ENCODE measurements at regions not wholly inside any gene's neighbourhood (a gene's known extent, or its start where the extent isn't known, plus 50 kb on each side); places are given as distances from the start of the nearest gene placed in this dataset.

- WGBS (ENCODE audit: insufficient coverage) = 73% methylated on average over 1 of the region's 1 CpG
- CTCF ChIA-PET = no interaction called here
- intact Hi-C loops (cut with micrococcal nuclease) = no loop called here
These were observed 244.1 kb upstream of the PODXL start for GRCh38 chr7:131800531-131800930.

GRCh38 chr7:131800008-131800407 is 243.6 kb upstream of the PODXL start:
- no peak overlapping the region for H3K4me3 Mint-ChIP-seq
- no peak overlapping the region for H3K4me2 ChIP-seq (replicated peaks; ENCODE audit: low read depth, low read length, poor library complexity, severe bottlenecking)
- TF ChIP-seq CTCF (IDR thresholded peaks at IDR 0.05) (no peak), EZH2 (IDR thresholded peaks at IDR 0.05; ENCODE audit: borderline replicate concordance, insufficient read depth, low read depth, low read length, poor library complexity, severe bottlenecking) (no peak)
- ChIA-PET POLR2A (no interaction called here), CTCF (no interaction called here)
- no peak overlapping the region for H3K27ac Mint-ChIP-seq
- no peak overlapping the region for H2AFZ ChIP-seq (ENCODE audit: insufficient read depth, low read depth, low read length, poor library complexity, severe bottlenecking)
- peaks cover 11% of the 10 kb centered on the region for H3K27me3 Mint-ChIP-seq
- H3K27ac ChIP-seq (ENCODE audit: low read length in 2 of 2) = no peak overlapping the region
- no peaks in the 10 kb centered on the region for H3K9me3 Mint-ChIP-seq (ENCODE audit: insufficient read depth)
- H3K27me3 ChIP-seq (replicated peaks in 1 of 4; ENCODE audit: control extremely low read depth in 1 of 4, control insufficient read depth in 3 of 4, insufficient read depth in 4 of 4, low read length in 3 of 4) = no peaks in the 10 kb centered on the region
- H3K4me3 ChIP-seq (ENCODE audit: control extremely low read depth in 1 of 5, extremely low read depth in 1 of 5, insufficient read depth in 1 of 5, low read depth in 2 of 5, low read length in 4 of 5) = no peak overlapping the region
- H4K20me1 ChIP-seq (ENCODE audit: control insufficient read depth, insufficient read depth, low read length, poor library complexity, severe bottlenecking) = no peaks in the 10 kb centered on the region
- no peaks in the 10 kb centered on the region for H3K4me1 ChIP-seq (ENCODE audit: control insufficient read depth in 2 of 2, insufficient read depth in 2 of 2, low read length in 2 of 2)
- WGBS (ENCODE audit: insufficient coverage) = 84% methylated on average over 6 of the region's 6 CpGs
- H3K36me3 ChIP-seq (replicated peaks in 1 of 2; ENCODE audit: control extremely low read depth in 1 of 2, control insufficient read depth in 1 of 2, extremely low read depth in 1 of 2, insufficient read depth in 2 of 2, low read length in 1 of 2) = no peaks in the 10 kb centered on the region
- H3K9ac ChIP-seq (ENCODE audit: low read length) = no peak overlapping the region
- no peaks in the 10 kb centered on the region for H3K79me2 ChIP-seq (ENCODE audit: control insufficient read depth, insufficient read depth, low read length)
- peaks cover 0 to 3% (median 0%) of the 10 kb centered on the region in 3 donors for H3K9me3 ChIP-seq (ENCODE audit: control extremely low read depth in 1 of 3, control insufficient read depth in 2 of 3, insufficient read depth in 1 of 3, low read length in 2 of 3)
- ATAC-seq (ENCODE audit: low read depth) = no peak
- intact Hi-C loops (cut with micrococcal nuclease) = no loop called here
- H3K4me1 Mint-ChIP-seq = no peaks in the 10 kb centered on the region
- no peak for DNase-seq

More at GRCh38 chr7:131800531-131800930, 244.1 kb upstream of the PODXL start:
- H3K27me3 Mint-ChIP-seq = peaks cover 6% of the 10 kb centered on the region
- no peaks in the 10 kb centered on the region for H3K4me1 ChIP-seq (ENCODE audit: control insufficient read depth in 2 of 2, insufficient read depth in 2 of 2, low read length in 2 of 2)
- no peaks in the 10 kb centered on the region for H3K9me3 Mint-ChIP-seq (ENCODE audit: insufficient read depth)
- H3K4me2 ChIP-seq (replicated peaks; ENCODE audit: low read depth, low read length, poor library complexity, severe bottlenecking) = no peak overlapping the region
- H3K27ac Mint-ChIP-seq = no peak overlapping the region
- no peak overlapping the region for H3K9ac ChIP-seq (ENCODE audit: low read length)
- TF ChIP-seq CTCF (IDR thresholded peaks at IDR 0.05) (no peak), EZH2 (IDR thresholded peaks at IDR 0.05; ENCODE audit: borderline replicate concordance, insufficient read depth, low read depth, low read length, poor library complexity, severe bottlenecking) (no peak)
- DNase-seq (no peak), ATAC-seq (ENCODE audit: low read depth) (no peak)
- H3K4me1 Mint-ChIP-seq = no peaks in the 10 kb centered on the region
- no peak overlapping the region for H2AFZ ChIP-seq (ENCODE audit: insufficient read depth, low read depth, low read length, poor library complexity, severe bottlenecking)
- H3K79me2 ChIP-seq (ENCODE audit: control insufficient read depth, insufficient read depth, low read length) = no peaks in the 10 kb centered on the region
- POLR2A ChIA-PET = no interaction called here
- no peak overlapping the region for H3K27ac ChIP-seq (ENCODE audit: low read length in 2 of 2)
- H3K27me3 ChIP-seq (replicated peaks in 1 of 4; ENCODE audit: control extremely low read depth in 1 of 4, control insufficient read depth in 3 of 4, insufficient read depth in 4 of 4, low read length in 3 of 4) = no peaks in the 10 kb centered on the region
- no peak overlapping the region for H3K4me3 ChIP-seq (ENCODE audit: control extremely low read depth in 1 of 5, extremely low read depth in 1 of 5, insufficient read depth in 1 of 5, low read depth in 2 of 5, low read length in 4 of 5)
- H3K9me3 ChIP-seq (ENCODE audit: control extremely low read depth in 1 of 3, control insufficient read depth in 2 of 3, insufficient read depth in 1 of 3, low read length in 2 of 3) = peaks cover 0 to 3% (median 0%) of the 10 kb centered on the region in 3 donors
- H4K20me1 ChIP-seq (ENCODE audit: control insufficient read depth, insufficient read depth, low read length, poor library complexity, severe bottlenecking) = no peaks in the 10 kb centered on the region
- H3K36me3 ChIP-seq (replicated peaks in 1 of 2; ENCODE audit: control extremely low read depth in 1 of 2, control insufficient read depth in 1 of 2, extremely low read depth in 1 of 2, insufficient read depth in 2 of 2, low read length in 1 of 2) = no peaks in the 10 kb centered on the region
- H3K4me3 Mint-ChIP-seq = no peak overlapping the region
